NB4 (cell line): ENCODE measurements at regions not wholly inside any gene's neighbourhood (a gene's known extent, or its start where the extent isn't known, plus 50 kb on each side); places are given as distances from the start of the nearest gene placed in this dataset.

Source experiments
- POLR2A ChIP-seq: IDR thresholded peaks from 2 replicates; pipeline ENCODE4 v1.6.1; 2011; ENCODE audit warnings: mild to moderate bottlenecking; ENCODE audit not compliant: insufficient read length; ENCODE audit errors: extremely low read depth
- TF ChIP-seq, protein P1 (sequence below): IDR thresholded peaks from one replicate; pipeline ENCODE4 v1.5.1; 2012; ENCODE audit warnings: low read depth, low read length

DNA sequence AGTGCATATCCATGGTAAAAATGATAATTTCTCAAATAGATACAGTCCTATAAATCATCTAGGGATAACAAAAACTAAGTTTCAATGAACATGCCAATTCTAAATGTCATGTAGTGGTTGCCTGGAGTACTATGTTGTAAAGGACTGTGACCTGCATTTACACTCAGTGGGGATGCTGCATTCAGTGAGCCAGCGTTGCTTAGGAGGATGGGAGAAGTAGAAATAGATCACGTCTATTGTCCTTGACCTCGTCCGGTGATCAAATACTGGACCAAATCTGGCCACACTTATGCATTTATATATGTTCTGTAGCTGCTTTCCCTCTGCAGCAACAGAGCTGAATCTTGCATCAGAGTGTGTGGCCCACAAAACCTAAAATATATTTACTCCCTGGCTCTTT lies 139.0 kb upstream of the ETAA1 start:
- TF ChIP-seq, protein P1, sequence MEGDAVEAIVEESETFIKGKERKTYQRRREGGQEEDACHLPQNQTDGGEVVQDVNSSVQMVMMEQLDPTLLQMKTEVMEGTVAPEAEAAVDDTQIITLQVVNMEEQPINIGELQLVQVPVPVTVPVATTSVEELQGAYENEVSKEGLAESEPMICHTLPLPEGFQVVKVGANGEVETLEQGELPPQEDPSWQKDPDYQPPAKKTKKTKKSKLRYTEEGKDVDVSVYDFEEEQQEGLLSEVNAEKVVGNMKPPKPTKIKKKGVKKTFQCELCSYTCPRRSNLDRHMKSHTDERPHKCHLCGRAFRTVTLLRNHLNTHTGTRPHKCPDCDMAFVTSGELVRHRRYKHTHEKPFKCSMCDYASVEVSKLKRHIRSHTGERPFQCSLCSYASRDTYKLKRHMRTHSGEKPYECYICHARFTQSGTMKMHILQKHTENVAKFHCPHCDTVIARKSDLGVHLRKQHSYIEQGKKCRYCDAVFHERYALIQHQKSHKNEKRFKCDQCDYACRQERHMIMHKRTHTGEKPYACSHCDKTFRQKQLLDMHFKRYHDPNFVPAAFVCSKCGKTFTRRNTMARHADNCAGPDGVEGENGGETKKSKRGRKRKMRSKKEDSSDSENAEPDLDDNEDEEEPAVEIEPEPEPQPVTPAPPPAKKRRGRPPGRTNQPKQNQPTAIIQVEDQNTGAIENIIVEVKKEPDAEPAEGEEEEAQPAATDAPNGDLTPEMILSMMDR, result no peak
- TF ChIP-seq POLR2A, result no peak
